ENCODE measurements at regions not wholly inside any gene's neighbourhood (a gene's known extent, or its start where the extent isn't known, plus 50 kb on each side); places are given as distances from the start of the nearest gene placed in this dataset.

- no peak for FAIRE-seq
These were observed 157.0 kb upstream of the RND3 start for GRCh38 chr2:150644298-150645067.

GRCh38 chr2:150643114-150643725 is 155.8 kb upstream of the RND3 start:
- FAIRE-seq = no peak

DNA sequence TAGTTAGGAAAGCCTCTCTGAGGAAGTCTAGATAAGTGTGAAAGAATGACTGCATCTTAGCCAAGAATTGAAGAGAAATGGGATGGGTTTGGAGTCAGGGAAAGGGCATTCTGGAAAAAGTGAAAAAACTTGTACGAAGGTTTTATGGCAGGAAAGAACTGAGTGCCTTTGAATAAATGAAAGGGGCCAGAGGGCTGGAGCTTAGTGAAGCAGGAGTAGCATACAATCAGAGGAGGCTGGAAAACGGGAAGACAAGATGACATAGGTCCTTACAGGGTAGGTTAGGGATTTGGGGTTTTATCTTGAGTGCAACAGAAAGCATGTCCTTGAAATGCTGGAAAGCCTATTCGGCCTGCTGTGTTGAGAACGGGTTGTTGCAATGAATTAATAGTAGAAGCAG is 152.6 kb upstream of the RND3 start:
- FAIRE-seq = no peak

GRCh38 chr2:150639383-150639782 is 151.9 kb upstream of the RND3 start:
- FAIRE-seq = no peak

DNA sequence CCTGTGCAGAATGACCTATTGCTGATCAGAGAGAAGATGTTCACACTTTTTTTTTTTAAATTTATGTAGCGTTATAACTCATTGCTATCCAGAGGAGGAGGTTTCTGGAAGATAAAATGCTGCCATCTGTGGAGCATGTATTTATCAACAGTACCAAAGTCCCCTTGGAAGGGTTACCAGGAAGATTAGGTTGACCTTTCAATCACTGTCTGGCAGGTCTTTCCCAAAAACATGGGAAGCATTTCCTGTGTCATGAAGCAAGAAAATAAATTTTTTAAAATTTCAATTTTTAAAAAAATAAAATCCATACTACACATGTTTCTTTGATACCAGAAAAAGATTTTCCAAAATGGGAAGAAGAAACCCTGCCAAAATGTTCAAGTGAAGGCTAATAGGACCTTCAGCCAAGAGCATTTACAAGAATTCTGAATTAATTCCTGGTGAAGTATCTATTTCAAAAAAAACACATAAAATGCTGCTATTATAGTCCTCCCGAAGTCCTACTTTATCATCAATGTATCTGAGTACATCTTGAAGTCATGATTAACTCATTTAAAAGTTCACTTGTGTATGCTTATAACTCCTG is 143.9 kb upstream of the RND3 start:
- FAIRE-seq = no peak

DNA sequence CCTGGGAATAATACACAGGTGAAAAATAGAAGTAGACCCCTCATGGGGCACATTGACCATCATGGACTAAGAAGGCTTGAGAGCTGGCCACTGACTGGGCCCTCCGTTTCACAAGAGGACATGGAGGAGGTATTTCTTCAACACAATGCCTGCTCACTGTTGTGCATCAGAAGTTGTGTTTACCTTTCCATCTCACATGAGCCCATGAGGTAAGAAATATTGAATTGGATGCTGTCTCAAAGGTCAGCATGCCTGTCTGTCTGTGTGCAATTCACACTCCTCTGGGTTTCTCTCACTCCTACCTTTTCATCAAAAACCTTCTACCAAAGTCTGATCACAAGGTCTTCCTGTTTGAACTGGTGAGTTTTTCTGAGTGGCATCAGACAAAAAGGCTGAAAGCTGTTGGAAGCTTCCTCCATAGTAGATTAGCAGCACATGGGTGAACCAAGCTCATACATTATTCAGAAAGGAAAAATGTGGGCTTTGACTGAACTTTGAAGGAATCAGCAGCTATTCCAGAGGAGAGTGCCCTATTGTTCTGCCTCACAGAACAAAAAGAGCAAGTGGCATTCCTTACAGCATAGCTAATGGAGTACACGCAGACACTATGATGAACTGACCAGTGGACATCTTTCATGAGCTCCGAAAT is 143.2 kb upstream of the RND3 start:
- FAIRE-seq = no peak

GRCh38 chr2:150627526-150627925 is 140.1 kb upstream of the RND3 start:
- no peak for FAIRE-seq

DNA sequence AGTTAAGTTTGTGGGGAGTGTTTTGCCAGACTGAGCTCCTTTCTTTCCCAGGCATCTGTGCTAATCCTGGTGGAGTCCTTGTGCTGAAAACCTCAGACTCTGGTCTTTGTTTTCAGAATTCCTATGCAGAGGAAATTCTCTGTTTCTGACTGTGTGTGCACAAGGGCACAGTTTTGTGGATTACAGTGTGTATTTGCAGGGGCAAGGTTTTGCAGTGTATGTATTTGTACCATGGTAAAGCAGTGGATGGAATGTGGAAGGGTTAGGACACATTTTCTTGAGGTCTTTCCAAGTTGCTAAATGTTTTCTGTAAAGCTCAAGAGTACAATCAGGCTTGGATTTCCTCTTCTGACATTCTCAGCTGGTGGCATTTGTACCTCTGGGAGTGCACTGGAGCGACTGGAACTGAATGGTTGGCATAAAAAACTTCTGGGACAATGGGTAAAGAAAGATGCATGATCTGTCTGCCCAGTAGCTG is 139.5 kb upstream of the RND3 start:
- FAIRE-seq = no peak

- FAIRE-seq = no peak
These were observed 138.3 kb upstream of the RND3 start for GRCh38 chr2:150625741-150626140.

GRCh38 chr2:150625303-150625702 is 137.8 kb upstream of the RND3 start:
- no peak for FAIRE-seq

DNA sequence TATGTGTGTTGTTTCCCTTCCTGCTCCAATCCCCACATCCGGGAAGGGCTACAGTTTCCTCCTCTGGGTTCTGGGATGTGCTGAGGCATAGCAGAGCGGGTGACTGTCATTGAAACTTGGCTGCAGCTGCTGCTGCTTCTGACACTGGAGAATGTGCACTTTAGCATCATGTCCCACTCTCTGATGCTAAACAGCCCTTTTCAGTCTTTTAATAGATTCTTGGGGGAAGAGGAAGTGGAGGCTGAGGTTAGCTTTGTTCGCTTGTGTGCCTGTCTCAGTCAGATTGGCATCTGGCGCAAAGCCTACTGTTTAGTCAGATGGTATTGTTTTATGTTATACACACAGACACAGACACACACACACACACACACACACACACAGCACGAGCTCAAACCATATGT is 136.5 kb upstream of the RND3 start:
- FAIRE-seq = no peak

DNA sequence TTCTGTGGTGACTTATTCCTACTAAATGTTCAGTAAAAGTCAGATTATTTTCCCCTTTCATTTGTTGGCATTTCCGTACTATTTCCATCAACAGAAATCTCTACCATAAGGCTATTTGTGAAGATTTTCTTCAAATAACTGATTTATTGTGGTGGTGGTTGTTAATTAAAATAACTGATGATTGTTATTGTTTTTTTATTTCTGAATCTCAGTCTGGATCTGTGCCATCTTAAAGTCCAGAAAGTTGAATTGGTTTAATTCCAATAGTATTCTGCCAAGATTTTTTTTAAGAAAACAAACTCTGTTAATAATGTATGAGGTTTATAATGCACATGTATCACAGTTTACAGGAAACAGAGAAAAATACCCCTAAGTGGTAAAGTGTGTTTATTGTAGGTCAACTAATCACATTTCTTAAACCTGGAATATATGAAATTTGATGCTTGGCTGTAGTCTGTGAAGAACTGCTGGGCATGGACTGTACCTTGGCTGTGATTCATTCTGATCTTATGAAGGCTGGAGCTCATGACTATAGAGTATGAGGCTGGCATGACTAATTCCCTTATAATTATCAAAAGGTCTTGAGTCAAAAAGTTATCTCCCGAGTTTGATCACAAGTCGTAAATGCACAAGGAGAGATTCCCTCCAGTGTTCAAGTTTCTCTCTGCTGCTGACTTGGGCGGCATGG is 134.2 kb upstream of the RND3 start:
- peak; percentile 83 for FAIRE-seq

DNA sequence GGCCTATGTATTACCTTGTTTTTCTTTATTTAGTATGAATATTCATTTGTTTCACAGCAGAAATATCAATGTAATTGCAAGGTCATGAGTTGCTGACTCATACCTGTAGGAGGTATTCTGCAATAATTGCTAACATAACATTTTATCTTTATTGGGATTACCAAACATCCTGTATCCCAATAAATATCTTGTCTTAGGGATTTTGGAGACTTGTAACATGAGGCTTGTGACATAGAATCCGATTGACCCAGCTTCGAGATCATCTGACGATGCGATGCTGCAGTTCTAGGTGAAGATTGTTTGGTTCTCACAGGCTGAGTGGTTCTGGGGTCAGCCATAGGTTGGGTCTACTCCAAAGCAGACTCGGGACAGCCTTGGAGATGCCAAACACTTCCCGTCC is 133.4 kb upstream of the RND3 start:
- no peak for FAIRE-seq

- FAIRE-seq = no peak
These were observed 132.9 kb upstream of the RND3 start for GRCh38 chr2:150620416-150620815.

DNA sequence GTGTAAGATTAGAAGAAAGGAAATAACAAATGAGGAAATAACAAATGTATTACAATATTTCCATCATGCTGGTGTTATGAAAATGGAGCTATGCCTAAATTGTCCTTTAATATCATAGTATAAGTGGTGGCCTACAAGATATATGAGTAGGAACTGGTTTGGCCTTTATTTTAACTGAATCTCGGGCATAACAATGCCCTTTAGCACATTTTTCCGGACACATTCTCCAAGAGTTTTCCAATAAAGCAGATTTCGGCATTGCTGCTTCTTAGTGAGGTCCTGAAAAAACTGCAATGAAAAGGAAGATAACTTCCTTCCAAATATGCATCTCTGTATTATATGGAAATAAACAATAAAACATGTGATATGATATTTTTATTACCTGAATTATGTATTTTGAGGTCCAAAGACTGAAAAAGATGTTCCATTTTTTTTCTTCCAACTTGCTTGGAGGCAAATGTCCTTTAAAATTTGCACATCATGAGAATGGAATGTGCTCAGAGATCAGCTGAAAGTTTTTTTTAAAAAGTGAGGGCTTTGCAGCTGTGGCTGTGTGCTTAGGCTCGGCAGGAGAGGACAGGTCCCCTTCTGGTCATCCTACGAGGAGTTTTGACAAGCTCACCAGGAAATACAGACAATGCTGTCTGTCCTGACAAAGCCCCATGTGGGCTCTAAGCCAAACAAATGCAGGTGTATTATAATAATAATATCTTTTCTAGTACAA is 132.3 kb upstream of the RND3 start:
- FAIRE-seq = peak; percentile 72

- FAIRE-seq = no peak
These were observed 130.9 kb upstream of the RND3 start for GRCh38 chr2:150618245-150618895.

DNA sequence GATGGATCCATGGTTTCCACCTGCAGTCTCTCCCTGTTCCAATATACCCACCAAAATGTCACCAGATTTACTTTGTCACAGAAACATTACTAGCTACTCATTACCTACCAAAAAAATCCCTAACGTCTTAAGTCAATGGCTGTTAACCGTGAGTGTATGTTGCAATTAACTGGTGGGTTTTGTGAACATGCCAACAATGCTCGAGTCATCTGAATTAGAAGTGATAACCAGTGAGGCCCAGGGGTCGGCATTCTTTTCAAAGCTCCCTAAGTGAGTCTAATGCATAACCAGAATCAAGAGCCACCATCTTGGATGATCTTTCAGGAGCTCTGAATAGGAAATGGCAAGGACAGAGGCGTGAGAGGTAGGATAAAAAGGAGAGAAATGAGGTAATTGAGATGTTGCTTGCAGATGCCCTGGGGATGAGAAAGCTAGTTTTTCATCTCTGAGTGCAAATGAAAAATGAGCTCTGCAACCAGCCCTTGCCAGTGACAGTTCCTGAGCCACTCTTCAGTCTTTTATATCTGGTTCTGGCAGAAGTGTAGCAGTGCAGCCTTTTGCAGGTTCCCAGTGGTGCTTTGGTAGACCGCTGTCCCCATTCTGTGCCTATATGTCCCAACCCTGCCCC is 130.0 kb upstream of the RND3 start:
- no peak for FAIRE-seq

DNA sequence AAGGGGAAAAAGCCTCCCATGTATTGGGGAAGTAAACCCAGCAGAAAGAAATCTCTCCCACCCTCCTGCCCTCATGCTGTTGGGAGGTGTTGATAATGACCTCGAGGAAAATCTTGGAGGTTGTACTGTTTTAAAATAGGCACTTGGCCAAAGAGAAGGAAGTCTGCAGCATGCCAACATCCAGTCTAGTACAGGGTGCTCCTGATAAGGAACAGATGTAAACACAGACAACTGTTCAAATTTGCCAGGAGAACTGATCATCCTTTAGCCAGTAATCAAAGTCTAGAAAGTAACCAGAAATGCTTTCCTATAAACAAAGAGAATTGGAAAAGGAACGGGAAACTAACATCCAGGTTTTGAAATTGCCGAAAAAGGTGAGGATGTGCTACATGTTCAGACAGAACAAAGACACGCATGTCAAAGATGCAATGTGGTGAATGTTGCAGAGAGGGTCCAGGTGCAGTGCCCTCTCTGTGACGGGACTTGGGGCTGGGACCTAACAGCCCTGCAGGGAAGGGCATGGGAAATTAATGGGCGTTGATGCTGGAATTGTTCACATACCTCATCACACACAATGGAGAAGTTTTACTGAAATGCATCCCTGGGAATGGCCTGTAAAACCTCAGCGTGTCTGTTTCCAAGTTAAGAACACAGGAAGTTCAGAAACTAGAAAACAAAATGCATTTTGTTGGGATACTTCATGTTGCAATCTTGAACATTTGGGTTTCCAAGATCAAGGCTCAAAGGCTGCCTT is 125.7 kb upstream of the RND3 start:
- no peak for FAIRE-seq

- FAIRE-seq = no peak
These were observed 123.3 kb upstream of the RND3 start for GRCh38 chr2:150610670-150611279.

All from endometrium (tissue), 2 donors.